GM21737 (cell line): ENCODE measurements at regions not wholly inside any gene's neighbourhood (a gene's known extent, or its start where the extent isn't known, plus 50 kb on each side); places are given as distances from the start of the nearest gene placed in this dataset.
"Not testable (repeated sequence)": the region's sequence is repeated elsewhere in the genome, so short reads cannot be mapped to it uniquely, and the experiment has no call there.

Source experiments
- ATAC-seq: cut with Tn5 transposase; IDR thresholded peaks from one replicate; pipeline ENCODE4 v1.9.1; 2021; ENCODE audit warnings: mild to moderate bottlenecking, moderate library complexity; ENCODE audit not compliant: unreplicated experiment

DNA sequence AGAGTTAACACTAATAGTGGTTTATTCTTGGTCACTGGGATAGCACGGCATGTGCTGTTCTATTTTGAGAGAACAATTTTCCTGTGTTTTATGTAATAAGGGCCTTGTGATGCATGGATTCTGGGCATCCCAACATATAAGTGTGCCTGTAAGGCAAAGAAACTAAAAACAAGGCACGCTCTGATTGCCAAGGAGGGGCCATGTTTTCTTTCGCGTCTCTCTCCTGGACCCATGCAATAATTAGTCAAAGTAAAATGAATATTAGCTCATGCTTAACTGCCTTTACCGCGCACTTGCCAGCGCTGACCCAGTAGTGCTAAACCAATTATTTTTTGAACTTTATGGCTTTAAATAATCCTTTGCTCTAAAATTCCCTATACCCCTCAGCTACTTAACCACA lies 140.9 kb downstream of the PSAT1 start:
- ATAC-seq, result no peak

DNA sequence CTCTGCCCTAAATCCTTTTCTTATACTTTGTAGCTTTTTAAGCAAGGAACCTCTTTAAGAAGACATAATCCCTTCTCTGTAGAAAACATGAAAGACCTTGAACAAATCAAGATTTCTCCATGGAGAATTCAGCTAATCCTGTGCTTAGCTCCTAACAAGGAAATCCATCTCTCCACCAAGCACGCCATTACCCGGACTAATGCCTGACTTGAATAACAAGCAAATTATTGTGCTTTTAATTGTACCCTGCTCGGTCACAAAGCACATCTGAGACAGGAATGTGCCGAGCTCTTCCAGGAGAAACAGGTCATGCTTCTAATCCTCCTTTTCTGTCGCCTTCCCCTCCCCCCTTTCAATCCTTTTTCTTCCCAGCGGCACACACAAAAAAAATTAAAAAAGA lies 141.3 kb downstream of the PSAT1 start:
- no peak for ATAC-seq

DNA sequence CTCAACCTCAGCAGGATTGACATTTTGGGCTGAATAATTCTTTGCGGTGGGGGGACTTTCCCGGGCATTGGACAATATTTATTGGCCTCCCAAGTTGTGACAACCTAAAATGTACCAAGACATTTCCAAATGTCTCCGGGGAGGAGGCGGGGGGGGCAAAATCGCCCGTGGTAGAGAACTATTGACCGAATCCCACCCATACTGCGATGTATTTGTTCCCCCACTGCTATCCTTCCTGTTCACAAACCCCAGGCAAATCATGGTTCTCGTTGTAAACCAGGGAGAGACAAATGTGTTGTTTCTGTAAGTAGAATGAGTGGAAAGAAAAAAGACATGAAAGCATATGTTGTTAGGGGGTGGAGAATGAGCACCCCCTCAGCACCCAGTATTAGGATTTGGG lies 141.9 kb downstream of the PSAT1 start:
- no peak for ATAC-seq

DNA sequence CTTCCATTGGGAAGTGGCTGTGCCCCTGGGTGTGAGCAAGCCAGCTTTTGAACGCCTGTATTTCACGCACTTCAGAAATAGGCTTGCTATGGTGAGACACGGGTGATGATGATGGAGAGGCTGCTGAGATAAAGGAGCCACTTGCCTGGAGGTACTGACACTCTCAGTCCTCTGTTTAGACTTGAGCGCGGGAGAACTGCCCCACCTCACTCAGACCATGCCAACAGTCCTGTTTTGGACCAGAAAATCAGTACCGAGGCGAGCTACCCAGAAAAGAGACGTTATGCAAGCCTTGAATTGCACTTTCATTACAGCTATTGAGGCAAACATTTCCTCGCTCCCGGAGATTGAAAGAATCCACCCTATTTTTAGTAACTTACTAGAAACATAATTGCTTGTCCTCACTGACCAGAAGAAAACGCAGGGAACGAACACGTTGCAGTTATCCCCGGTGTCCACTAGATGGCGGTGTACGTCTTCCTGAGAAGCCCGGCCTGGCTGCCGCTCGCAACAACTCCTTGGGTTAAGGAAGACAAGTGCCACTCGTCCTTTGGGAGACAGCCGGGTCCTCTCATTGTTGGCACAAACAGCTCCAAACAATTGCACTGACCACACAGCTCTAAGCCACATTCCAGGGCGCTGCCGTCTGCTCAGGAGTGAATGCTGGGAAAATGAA lies 142.4 kb downstream of the PSAT1 start:
- peak; percentile 83 for ATAC-seq

- no peak for ATAC-seq
These were observed 143.2 kb downstream of the PSAT1 start for GRCh38 chr9:78439866-78440830.

DNA sequence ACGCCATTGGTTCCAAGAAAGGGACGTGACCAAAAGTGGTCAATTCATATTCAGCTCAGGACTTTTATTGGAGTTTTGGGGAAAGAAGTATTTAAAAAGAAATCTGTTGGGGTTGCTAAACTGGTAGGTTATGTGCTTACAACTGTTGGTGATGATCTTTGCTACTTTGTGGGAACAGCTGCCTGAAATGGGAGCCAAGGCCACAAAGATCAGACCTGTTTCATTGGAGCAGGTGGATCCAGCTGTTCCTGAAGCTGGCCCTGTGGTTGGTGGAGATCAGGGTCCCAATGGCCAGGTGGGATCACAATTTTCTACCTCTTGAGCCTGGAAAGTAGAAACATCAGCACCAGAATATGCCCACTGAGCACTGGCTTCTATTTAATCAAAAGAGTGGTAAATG lies 144.5 kb downstream of the PSAT1 start:
- ATAC-seq, result no peak

- ATAC-seq, result no peak
These were observed 145.0 kb downstream of the PSAT1 start for GRCh38 chr9:78441822-78442431.

GRCh38 chr9:78442577-78442976 lies 145.7 kb downstream of the PSAT1 start:
- ATAC-seq, result not testable (repeated sequence)

GRCh38 chr9:78443946-78444345 lies 147.0 kb downstream of the PSAT1 start:
- no peak for ATAC-seq

- ATAC-seq, result no peak
These were observed 152.2 kb downstream of the PSAT1 start for GRCh38 chr9:78448960-78449673.

- no peak for ATAC-seq
These were observed 156.5 kb downstream of the PSAT1 start for GRCh38 chr9:78453450-78453849.

DNA sequence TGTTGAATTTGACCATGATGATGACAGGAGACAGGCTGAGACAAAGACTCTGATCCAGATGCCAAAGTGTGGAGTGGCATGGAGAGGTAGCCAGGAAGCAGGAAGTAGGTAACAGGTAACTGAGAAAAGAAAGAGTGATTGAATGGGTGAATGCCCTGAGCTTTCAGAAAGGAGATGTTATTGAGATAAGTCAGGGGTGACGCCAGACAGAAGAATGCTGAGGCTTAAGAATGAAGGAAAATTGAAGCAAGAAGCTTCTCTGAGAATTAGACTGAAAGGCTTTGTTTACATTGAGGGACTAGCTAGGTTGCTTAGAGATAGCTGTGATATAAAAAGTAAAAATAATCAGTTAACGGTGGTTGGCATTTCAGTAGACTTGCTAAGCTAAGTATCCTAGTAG lies 165.7 kb downstream of the PSAT1 start:
- no peak for ATAC-seq

GRCh38 chr9:78463750-78464149 lies 166.8 kb downstream of the PSAT1 start:
- ATAC-seq, result no peak

GRCh38 chr9:78468231-78468630 lies 171.3 kb downstream of the PSAT1 start:
- ATAC-seq, result no peak

DNA sequence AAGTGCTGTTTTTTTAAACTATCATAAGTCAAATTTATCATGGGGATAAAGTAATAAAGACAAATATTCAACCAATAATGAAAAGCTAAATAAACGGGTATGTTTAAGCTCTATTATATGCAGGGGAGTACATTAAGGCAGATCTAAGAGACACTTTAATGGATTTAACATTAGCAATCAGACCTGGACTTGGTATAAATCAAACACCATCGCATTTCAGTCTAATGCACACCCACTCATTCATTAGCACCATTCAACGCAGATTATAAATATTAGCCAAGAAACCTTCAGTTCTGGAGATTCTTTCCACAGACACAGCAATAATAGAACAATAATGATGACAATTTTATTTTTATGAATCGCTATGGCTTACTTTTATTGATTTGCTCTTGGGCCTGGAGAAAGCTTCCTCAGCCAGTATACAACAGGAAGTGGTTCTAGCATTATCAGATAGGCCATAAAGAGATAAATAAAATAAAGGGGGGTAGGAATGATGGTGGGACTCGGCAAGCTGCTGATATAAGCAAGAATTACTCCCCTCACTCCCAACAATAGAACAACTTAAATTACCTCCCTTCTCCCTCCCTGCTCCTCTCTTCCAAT lies 172.2 kb downstream of the PSAT1 start:
- ATAC-seq, result no peak

DNA sequence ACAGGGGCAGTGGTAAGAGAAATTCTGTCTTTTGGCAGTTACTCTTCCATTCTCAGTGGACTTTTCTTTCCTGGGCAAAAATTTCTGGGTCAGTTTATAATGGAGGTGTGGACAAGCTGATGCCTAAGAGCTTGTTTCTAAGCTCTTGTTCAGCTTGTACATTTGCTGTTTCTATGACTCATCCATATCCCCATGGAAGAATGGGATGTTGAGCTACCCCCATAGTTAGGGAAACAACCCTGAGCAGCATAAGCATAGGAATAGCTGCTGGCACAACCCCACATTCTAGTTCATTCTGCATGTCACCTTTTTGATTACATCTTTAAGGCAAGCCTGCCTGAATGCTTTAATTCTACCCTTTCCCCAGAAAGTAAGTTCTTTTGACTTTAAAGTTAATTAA lies 173.3 kb downstream of the PSAT1 start:
- ATAC-seq, result no peak

GRCh38 chr9:78470741-78471140 lies 173.8 kb downstream of the PSAT1 start:
- ATAC-seq, result no peak

DNA sequence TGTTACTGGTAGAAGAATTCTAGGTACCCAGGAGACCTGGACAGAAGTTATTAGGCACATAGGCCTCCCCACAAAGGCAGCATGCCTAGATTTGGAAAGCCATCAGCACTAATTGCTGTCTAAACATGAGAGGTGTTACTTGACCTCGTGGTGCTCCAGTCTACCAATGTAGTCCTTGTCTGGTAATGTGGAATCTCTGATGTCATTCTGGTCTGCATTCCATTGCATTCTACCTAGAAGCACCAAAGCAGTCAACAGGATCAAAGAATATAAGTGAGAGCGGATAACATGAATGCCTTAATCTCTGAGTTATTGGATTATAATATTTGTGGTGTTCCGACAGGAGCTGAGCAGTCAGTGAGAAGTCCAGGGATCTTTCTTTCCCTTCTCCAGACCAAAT lies 175.2 kb downstream of the PSAT1 start:
- ATAC-seq, result no peak

DNA sequence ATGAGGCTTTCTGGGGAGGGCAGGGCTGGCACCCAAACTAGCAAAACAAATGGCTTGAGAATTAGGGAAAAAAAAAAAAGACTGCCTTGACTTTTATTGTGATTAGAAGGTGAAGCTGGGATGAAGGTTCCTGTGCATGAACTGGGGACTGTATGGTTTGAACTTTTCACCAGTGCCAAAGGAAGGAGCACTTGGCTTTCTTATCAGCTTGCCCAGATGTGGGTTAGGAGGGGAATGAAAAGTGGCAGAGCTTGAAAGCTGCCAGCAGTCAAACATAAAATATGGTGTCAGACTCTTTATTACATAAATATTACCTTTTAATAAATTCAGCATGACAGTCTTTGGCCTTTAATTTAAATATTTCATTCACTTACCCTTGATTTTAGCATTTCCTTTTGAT lies 182.5 kb downstream of the PSAT1 start:
- no peak for ATAC-seq

- ATAC-seq, result no peak
These were observed 189.7 kb downstream of the PSAT1 start for GRCh38 chr9:78486661-78487060.

- ATAC-seq, result no peak
These were observed 193.3 kb downstream of the PSAT1 start for GRCh38 chr9:78490231-78490630.
